IPS-11a (cell line): ENCODE measurements at regions not wholly inside any gene's neighbourhood (a gene's known extent, or its start where the extent isn't known, plus 50 kb on each side); places are given as distances from the start of the nearest gene placed in this dataset.

Experiments
- H3K4me3 ChIP-seq: one replicate; pipeline ENCODE4 v1.5.1; 2013; ENCODE audit warnings: low read depth, low read length, control low read depth

- no peak overlapping the region for H3K4me3 ChIP-seq
These were observed 117.0 kb downstream of the NAV1 start for GRCh38 chr1:201655910-201656309.

- no peak overlapping the region for H3K4me3 ChIP-seq
These were observed 117.5 kb downstream of the NAV1 start for GRCh38 chr1:201656311-201657032.

- no peak overlapping the region for H3K4me3 ChIP-seq
These were observed 120.6 kb downstream of the NAV1 start for GRCh38 chr1:201659572-201659971.

- H3K4me3 ChIP-seq: no peak overlapping the region
These were observed 122.2 kb downstream of the NAV1 start for GRCh38 chr1:201660931-201661822.

- H3K4me3 ChIP-seq: no peak overlapping the region
These were observed 123.0 kb downstream of the NAV1 start for GRCh38 chr1:201661823-201662359.

- H3K4me3 ChIP-seq: no peak overlapping the region
These were observed 123.7 kb downstream of the NAV1 start for GRCh38 chr1:201662646-201663045.

- H3K4me3 ChIP-seq: no peak overlapping the region
These were observed 124.7 kb downstream of the NAV1 start for GRCh38 chr1:201663491-201664113.

GRCh38 chr1:201665036-201665435 lies 126.1 kb downstream of the NAV1 start:
- H3K4me3 ChIP-seq: no peak overlapping the region

- no peak overlapping the region for H3K4me3 ChIP-seq
These were observed 127.2 kb downstream of the NAV1 start for GRCh38 chr1:201666102-201666501.

GRCh38 chr1:201666645-201667044 lies 127.7 kb downstream of the NAV1 start:
- no peak overlapping the region for H3K4me3 ChIP-seq

- no peak overlapping the region for H3K4me3 ChIP-seq
These were observed 128.6 kb downstream of the NAV1 start for GRCh38 chr1:201667479-201667878.

GRCh38 chr1:201670517-201670916 lies 131.6 kb downstream of the NAV1 start:
- no peak overlapping the region for H3K4me3 ChIP-seq

- no peak overlapping the region for H3K4me3 ChIP-seq
These were observed 133.8 kb downstream of the NAV1 start for GRCh38 chr1:201672685-201673084.

- H3K4me3 ChIP-seq: no peak overlapping the region
These were observed 134.2 kb downstream of the NAV1 start for GRCh38 chr1:201673093-201673492.

GRCh38 chr1:201673915-201674314 lies 135.0 kb downstream of the NAV1 start:
- H3K4me3 ChIP-seq: no peak overlapping the region

GRCh38 chr1:201675143-201675542 lies 136.2 kb downstream of the NAV1 start:
- no peak overlapping the region for H3K4me3 ChIP-seq

- H3K4me3 ChIP-seq: no peak overlapping the region
These were observed 137.3 kb downstream of the NAV1 start for GRCh38 chr1:201676197-201676596.

- H3K4me3 ChIP-seq: no peak overlapping the region
These were observed 137.7 kb downstream of the NAV1 start for GRCh38 chr1:201676641-201677040.

GRCh38 chr1:201678264-201679101 lies 139.6 kb downstream of the NAV1 start:
- H3K4me3 ChIP-seq: no peak overlapping the region

- no peak overlapping the region for H3K4me3 ChIP-seq
These were observed 142.4 kb downstream of the NAV1 start for GRCh38 chr1:201681375-201681774.

GRCh38 chr1:201682964-201683363 lies 144.0 kb downstream of the NAV1 start:
- no peak overlapping the region for H3K4me3 ChIP-seq
